ENCODE measurements at regions not wholly inside any gene's neighbourhood (a gene's known extent, or its start where the extent isn't known, plus 50 kb on each side); places are given as distances from the start of the nearest gene placed in this dataset.
"Not testable (repeated sequence)": the region's sequence is repeated elsewhere in the genome, so short reads cannot be mapped to it uniquely, and the experiment has no call there.

- TF ChIP-seq TEAD4 (CRISPR knock-in tag; IDR thresholded peaks at IDR 0.05) (no peak), CBFB (CRISPR knock-in tag; IDR thresholded peaks at IDR 0.05; ENCODE audit: low read depth) (no peak), CREB1 (CRISPR knock-in tag; IDR thresholded peaks at IDR 0.05) (no peak), ZNF121 (CRISPR knock-in tag; IDR thresholded peaks at IDR 0.05) (no peak), ETV6 (CRISPR knock-in tag; IDR thresholded peaks at IDR 0.05) (no peak), ZNF671 (CRISPR knock-in tag; IDR thresholded peaks at IDR 0.05) (no peak), ZNF416 (CRISPR knock-in tag; IDR thresholded peaks at IDR 0.05) (no peak), SOX15 (CRISPR knock-in tag; IDR thresholded peaks at IDR 0.05) (no peak), ZNF263 (CRISPR knock-in tag; IDR thresholded peaks at IDR 0.05; ENCODE audit: low read depth) (no peak), ZBTB21 (CRISPR knock-in tag; IDR thresholded peaks at IDR 0.05; ENCODE audit: borderline replicate concordance) (no peak), FOXK1 (CRISPR knock-in tag; IDR thresholded peaks at IDR 0.05) (no peak), TCF7 (CRISPR knock-in tag; IDR thresholded peaks at IDR 0.05; ENCODE audit: low read depth) (no peak)
Measured at GRCh38 chr22:26086359-26086758, 82.9 kb upstream of the SEZ6L start (continued).

DNA sequence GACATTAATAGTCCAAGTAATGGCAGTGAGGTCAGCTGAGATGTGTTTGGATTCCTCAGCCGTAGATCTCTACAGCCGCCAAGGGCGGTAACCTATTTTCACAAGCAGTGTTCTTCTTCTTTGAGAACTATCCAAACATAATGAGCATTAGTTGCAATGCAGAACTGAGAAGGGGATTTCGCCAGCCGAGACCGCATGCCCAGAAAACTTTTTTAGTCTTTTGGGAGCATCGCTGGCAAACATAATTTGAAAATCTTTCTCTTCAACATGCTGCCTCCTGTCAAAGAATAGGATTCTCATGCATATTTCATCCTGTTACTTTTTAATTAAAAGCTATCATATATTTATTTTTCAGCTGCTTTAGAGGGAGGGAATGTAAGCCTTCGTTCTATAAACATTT lies 81.4 kb upstream of the SEZ6L start:
- H3K4me1 Mint-ChIP-seq: no peaks in the 10 kb centered on the region
- TF ChIP-seq ZNF671 (CRISPR knock-in tag; IDR thresholded peaks at IDR 0.05): no peak
- H3K27ac Mint-ChIP-seq: no peak overlapping the region
- ATAC-seq (no peak), DNase-seq (ENCODE audit: low spot score) (no peak)
- no peak overlapping the region for H3K4me3 Mint-ChIP-seq
- POLR2A ChIA-PET: no interaction called here
- H3K36me3 Mint-ChIP-seq: no peaks in the 10 kb centered on the region
- H3K9me3 Mint-ChIP-seq: no peaks in the 10 kb centered on the region
- H3K27me3 Mint-ChIP-seq (ENCODE audit: low read depth): no peaks in the 10 kb centered on the region
- CTCF ChIA-PET: interaction anchor here (2.8 kb wide), 1 partner anchor 85 kb away, joined by 9 read pairs; no protein-coding TSS in a partner anchor

- Mint-ChIP-seq H3K36me3 (no peaks in the 10 kb centered on the region), H3K27me3 (ENCODE audit: low read depth) (no peaks in the 10 kb centered on the region), H3K9me3 (peaks cover 13% of the 10 kb centered on the region; the same call in 1 of the 2 replicates), H3K4me3 (no peak overlapping the region), H3K27ac (no peak overlapping the region), H3K4me1 (no peaks in the 10 kb centered on the region)
- TF ChIP-seq, protein P1, sequence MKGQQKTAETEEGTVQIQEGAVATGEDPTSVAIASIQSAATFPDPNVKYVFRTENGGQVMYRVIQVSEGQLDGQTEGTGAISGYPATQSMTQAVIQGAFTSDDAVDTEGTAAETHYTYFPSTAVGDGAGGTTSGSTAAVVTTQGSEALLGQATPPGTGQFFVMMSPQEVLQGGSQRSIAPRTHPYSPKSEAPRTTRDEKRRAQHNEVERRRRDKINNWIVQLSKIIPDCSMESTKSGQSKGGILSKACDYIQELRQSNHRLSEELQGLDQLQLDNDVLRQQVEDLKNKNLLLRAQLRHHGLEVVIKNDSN (CRISPR knock-in tag; IDR thresholded peaks at IDR 0.05): no peak
- TF ChIP-seq E2F5 (CRISPR knock-in tag; IDR thresholded peaks at IDR 0.05): no peak
- TF ChIP-seq, protein P2, sequence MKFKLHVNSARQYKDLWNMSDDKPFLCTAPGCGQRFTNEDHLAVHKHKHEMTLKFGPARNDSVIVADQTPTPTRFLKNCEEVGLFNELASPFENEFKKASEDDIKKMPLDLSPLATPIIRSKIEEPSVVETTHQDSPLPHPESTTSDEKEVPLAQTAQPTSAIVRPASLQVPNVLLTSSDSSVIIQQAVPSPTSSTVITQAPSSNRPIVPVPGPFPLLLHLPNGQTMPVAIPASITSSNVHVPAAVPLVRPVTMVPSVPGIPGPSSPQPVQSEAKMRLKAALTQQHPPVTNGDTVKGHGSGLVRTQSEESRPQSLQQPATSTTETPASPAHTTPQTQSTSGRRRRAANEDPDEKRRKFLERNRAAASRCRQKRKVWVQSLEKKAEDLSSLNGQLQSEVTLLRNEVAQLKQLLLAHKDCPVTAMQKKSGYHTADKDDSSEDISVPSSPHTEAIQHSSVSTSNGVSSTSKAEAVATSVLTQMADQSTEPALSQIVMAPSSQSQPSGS (CRISPR knock-in tag; IDR thresholded peaks at IDR 0.05; ENCODE audit: borderline replicate concordance, low read depth): no peak
- TF ChIP-seq, protein P3, sequence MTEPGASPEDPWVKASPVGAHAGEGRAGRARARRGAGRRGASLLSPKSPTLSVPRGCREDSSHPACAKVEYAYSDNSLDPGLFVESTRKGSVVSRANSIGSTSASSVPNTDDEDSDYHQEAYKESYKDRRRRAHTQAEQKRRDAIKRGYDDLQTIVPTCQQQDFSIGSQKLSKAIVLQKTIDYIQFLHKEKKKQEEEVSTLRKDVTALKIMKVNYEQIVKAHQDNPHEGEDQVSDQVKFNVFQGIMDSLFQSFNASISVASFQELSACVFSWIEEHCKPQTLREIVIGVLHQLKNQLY (CRISPR knock-in tag; IDR thresholded peaks at IDR 0.05): no peak
- no peak for TF ChIP-seq PREB (CRISPR knock-in tag; IDR thresholded peaks at IDR 0.05; ENCODE audit: borderline replicate concordance)
- DNase-seq (ENCODE audit: low spot score): no peak
- no peak for ATAC-seq
- ChIA-PET CTCF (no interaction called here), POLR2A (no interaction called here)
Measured at GRCh38 chr22:26090821-26091220, 78.4 kb upstream of the SEZ6L start.

DNA sequence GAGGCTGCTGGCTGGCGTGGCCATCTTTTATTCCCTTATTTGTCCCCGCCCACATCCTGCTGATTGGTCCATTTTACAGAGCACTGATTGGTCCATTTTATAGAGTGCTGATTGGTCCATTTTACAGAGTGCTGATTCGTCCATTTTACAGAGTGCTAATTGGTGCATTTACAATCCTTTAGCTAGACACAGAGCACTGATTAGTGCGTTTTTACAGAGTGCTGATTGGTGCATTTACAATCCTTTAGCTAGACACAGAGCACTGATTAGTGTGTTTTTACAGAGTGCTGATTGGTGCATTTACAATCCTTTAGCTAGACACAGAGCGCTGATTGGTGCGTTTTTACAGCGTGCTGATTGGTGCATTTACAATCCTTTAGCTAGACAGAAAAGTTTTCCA lies 74.8 kb upstream of the SEZ6L start:
- H3K36me3 Mint-ChIP-seq; H3K4me3 Mint-ChIP-seq; ATAC-seq; H3K27me3 Mint-ChIP-seq (ENCODE audit: low read depth); DNase-seq (ENCODE audit: low spot score); H3K27ac Mint-ChIP-seq; H3K4me1 Mint-ChIP-seq: not testable (repeated sequence)
- POLR2A ChIA-PET: interaction anchor here (0.7 kb wide), 1 partner anchor 8 kb away, joined by 3 read pairs; no protein-coding TSS in a partner anchor
- H3K9me3 Mint-ChIP-seq: peaks cover 24% of the 10 kb centered on the region
- CTCF ChIA-PET: interaction anchor here (0.9 kb wide), 1 partner anchor 236 kb away, joined by 3 read pairs; no protein-coding TSS in a partner anchor

All from WTC11 (cell line).